ENCODE measurements at regions not wholly inside any gene's neighbourhood (a gene's known extent, or its start where the extent isn't known, plus 50 kb on each side); places are given as distances from the start of the nearest gene placed in this dataset.
"Not testable (repeated sequence)": the region's sequence is repeated elsewhere in the genome, so short reads cannot be mapped to it uniquely, and the experiment has no call there.

GRCh38 chr18:77344786-77345500, 95.3 kb downstream of the GALR1 start:
- no peak overlapping the region for H3K27ac ChIP-seq
- H3K4me2 ChIP-seq (ENCODE audit: unreplicated experiment), result no peak overlapping the region
- H3K27me3 ChIP-seq (replicated peaks; ENCODE audit: insufficient read depth), result no peaks in the 10 kb centered on the region
- no peaks in the 10 kb centered on the region for H3K9me2 ChIP-seq (ENCODE audit: insufficient read depth)
- H3F3A ChIP-seq (ENCODE audit: insufficient read depth), result no peaks in the 10 kb centered on the region
- TF ChIP-seq EZH2phosphoT487 (IDR thresholded peaks at IDR 0.05; ENCODE audit: insufficient read depth, low read depth) (no peak), EZH2 (IDR thresholded peaks at IDR 0.05; ENCODE audit: insufficient read depth, poor library complexity, severe bottlenecking) (no peak)
- no peaks in the 10 kb centered on the region for H3K79me2 ChIP-seq (ENCODE audit: insufficient read depth)
- no peaks in the 10 kb centered on the region for H3K36me3 ChIP-seq (ENCODE audit: low read depth)
- no peaks in the 10 kb centered on the region for H3K9me3 ChIP-seq (ENCODE audit: low read depth)
- no peaks in the 10 kb centered on the region for H3K4me1 ChIP-seq (ENCODE audit: insufficient read depth)
- no peaks in the 10 kb centered on the region for H4K20me1 ChIP-seq (ENCODE audit: insufficient read depth)
- H3K4me3 ChIP-seq, result no peak overlapping the region
- no peak overlapping the region for H2AFZ ChIP-seq
- peak; percentile 11 for DNase-seq
- in situ Hi-C loops (cut with MboI), result no loop called here
- WGBS, 2 experiments (ENCODE audit: low coverage in 1 of 2, low lambda C conversion rate in 2 of 2, missing lambda C conversion rate in 2 of 2), result 11 to 14% methylated on average over 11 of the region's 11 CpGs
- H3K9ac ChIP-seq, result no peak overlapping the region

- no peak overlapping the region for H3K4me2 ChIP-seq (ENCODE audit: unreplicated experiment)
- in situ Hi-C loops (cut with MboI), result no loop called here
Observed at GRCh38 chr18:77346208-77346810, 96.7 kb downstream of the GALR1 start.

GRCh38 chr18:77353349-77353748, 103.7 kb downstream of the GALR1 start:
- H3K9ac ChIP-seq; H3K36me3 ChIP-seq (ENCODE audit: low read depth); H3K27me3 ChIP-seq (replicated peaks; ENCODE audit: insufficient read depth); H3K27ac ChIP-seq; H3K4me1 ChIP-seq (ENCODE audit: insufficient read depth); H3K9me3 ChIP-seq (ENCODE audit: low read depth); H3K4me3 ChIP-seq; H3K9me2 ChIP-seq (ENCODE audit: insufficient read depth); in situ Hi-C loops (cut with MboI); H4K20me1 ChIP-seq (ENCODE audit: insufficient read depth); H3K79me2 ChIP-seq (ENCODE audit: insufficient read depth); H2AFZ ChIP-seq; H3F3A ChIP-seq (ENCODE audit: insufficient read depth); H3K4me2 ChIP-seq (ENCODE audit: unreplicated experiment); DNase-seq: not testable (repeated sequence)
- 53% methylated on average over 3 of the region's 3 CpGs for WGBS, 2 experiments (ENCODE audit: low coverage in 1 of 2, low lambda C conversion rate in 2 of 2, missing lambda C conversion rate in 2 of 2)

More at GRCh38 chr18:77346208-77346810, 96.7 kb downstream of the GALR1 start:
- Histone ChIP-seq H3K9ac (no peak overlapping the region), H3F3A (ENCODE audit: insufficient read depth) (no peaks in the 10 kb centered on the region), H2AFZ (no peak overlapping the region), H3K27ac (no peak overlapping the region), H3K79me2 (ENCODE audit: insufficient read depth) (no peaks in the 10 kb centered on the region), H3K4me3 (no peak overlapping the region), H3K36me3 (ENCODE audit: low read depth) (no peaks in the 10 kb centered on the region), H4K20me1 (ENCODE audit: insufficient read depth) (no peaks in the 10 kb centered on the region), H3K9me3 (ENCODE audit: low read depth) (no peaks in the 10 kb centered on the region), H3K9me2 (ENCODE audit: insufficient read depth) (no peaks in the 10 kb centered on the region), H3K4me1 (ENCODE audit: insufficient read depth) (no peaks in the 10 kb centered on the region), H3K27me3 (replicated peaks; ENCODE audit: insufficient read depth) (no peaks in the 10 kb centered on the region)
- WGBS, 2 experiments (ENCODE audit: low coverage in 1 of 2, low lambda C conversion rate in 2 of 2, missing lambda C conversion rate in 2 of 2), result 15 to 16% methylated on average over 2 of the region's 2 CpGs
- peak; percentile 73 for DNase-seq
- TF ChIP-seq EZH2phosphoT487 (IDR thresholded peaks at IDR 0.05; ENCODE audit: insufficient read depth, low read depth), result no peak
- TF ChIP-seq EZH2 (IDR thresholded peaks at IDR 0.05; ENCODE audit: insufficient read depth, poor library complexity, severe bottlenecking), result no peak

- no peak overlapping the region for H2AFZ ChIP-seq
- in situ Hi-C loops (cut with MboI), result no loop called here
Observed at GRCh38 chr18:77359561-77360314, 110.1 kb downstream of the GALR1 start.

More at GRCh38 chr18:77359561-77360314, 110.1 kb downstream of the GALR1 start:
- Histone ChIP-seq H4K20me1 (ENCODE audit: insufficient read depth) (no peaks in the 10 kb centered on the region), H3K27ac (no peak overlapping the region), H3K4me1 (ENCODE audit: insufficient read depth) (no peaks in the 10 kb centered on the region), H3K4me3 (no peak overlapping the region), H3K9ac (no peak overlapping the region), H3K36me3 (ENCODE audit: low read depth) (no peaks in the 10 kb centered on the region), H3K9me3 (ENCODE audit: low read depth) (no peaks in the 10 kb centered on the region), H3K79me2 (ENCODE audit: insufficient read depth) (no peaks in the 10 kb centered on the region), H3K27me3 (replicated peaks; ENCODE audit: insufficient read depth) (no peaks in the 10 kb centered on the region), H3K9me2 (ENCODE audit: insufficient read depth) (no peaks in the 10 kb centered on the region), H3F3A (ENCODE audit: insufficient read depth) (no peaks in the 10 kb centered on the region), H3K4me2 (ENCODE audit: unreplicated experiment) (no peak overlapping the region)
- no peak for DNase-seq
- TF ChIP-seq EZH2phosphoT487 (IDR thresholded peaks at IDR 0.05; ENCODE audit: insufficient read depth, low read depth) (no peak), EZH2 (IDR thresholded peaks at IDR 0.05; ENCODE audit: insufficient read depth, poor library complexity, severe bottlenecking) (no peak)
- 46 to 51% methylated on average over 4 of the region's 4 CpGs for WGBS, 2 experiments (ENCODE audit: low coverage in 1 of 2, low lambda C conversion rate in 2 of 2, missing lambda C conversion rate in 2 of 2)
